ENCODE measurements at regions not wholly inside any gene's neighbourhood (a gene's known extent, or its start where the extent isn't known, plus 50 kb on each side); places are given as distances from the start of the nearest gene placed in this dataset.
"Not testable (repeated sequence)": the region's sequence is repeated elsewhere in the genome, so short reads cannot be mapped to it uniquely, and the experiment has no call there.

DNA sequence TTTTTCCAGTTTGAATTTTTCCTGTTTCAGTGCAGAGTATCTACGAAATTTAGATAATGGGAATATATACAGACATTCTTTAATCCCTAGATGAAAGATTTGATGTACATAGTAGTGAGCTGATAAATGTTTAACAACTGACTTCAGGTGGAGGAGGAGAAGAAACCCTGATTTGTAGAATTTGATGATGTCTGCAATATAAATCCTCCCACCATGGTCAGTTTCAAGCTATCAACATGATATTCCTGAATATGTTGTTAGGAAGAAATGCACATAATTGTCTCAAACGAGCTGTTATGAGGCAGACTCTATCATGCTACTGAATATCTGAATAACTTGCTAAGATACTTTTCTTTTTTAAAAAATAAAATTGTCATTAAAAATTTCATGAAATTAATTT, 629.3 kb upstream of the LRRN3 start:
- H3K79me2 ChIP-seq (ENCODE audit: low read length), result no peaks in the 10 kb centered on the region
- H3K27me3 ChIP-seq (replicated peaks; ENCODE audit: insufficient read depth, low read length), result no peaks in the 10 kb centered on the region
- no peaks in the 10 kb centered on the region for H4K20me1 ChIP-seq (ENCODE audit: insufficient read depth, low read length)

DNA sequence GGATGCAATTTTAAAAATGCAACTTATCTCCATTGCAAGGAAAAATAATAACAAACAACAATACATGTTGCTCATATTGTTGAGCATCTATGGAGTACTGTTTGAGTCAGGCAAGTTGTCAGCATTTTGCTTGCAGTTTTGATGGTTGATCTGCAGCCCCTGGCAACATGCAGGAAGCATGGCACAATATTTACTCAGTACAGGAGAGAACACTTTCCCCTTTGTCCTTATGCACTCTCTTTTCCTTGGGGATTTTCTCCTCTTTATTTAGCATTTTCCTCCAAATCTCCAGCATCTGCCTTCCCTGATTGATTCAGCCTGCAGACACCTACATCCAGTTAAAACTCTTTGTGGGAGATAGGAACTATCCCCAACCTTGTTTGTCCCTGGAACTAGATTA, 620.5 kb upstream of the LRRN3 start:
- H4K20me1 ChIP-seq (ENCODE audit: insufficient read depth, low read length), result no peaks in the 10 kb centered on the region
- no peak overlapping the region for H3K4me2 ChIP-seq (ENCODE audit: low read depth, low read length)
- no peak overlapping the region for H3K27ac ChIP-seq (ENCODE audit: low read length)
- TF ChIP-seq CTCF (IDR thresholded peaks at IDR 0.05; ENCODE audit: low read length), result no peak
- H3K36me3 ChIP-seq (replicated peaks; ENCODE audit: insufficient read depth, low read length), result no peaks in the 10 kb centered on the region
- no peak overlapping the region for H3K4me3 ChIP-seq (ENCODE audit: low read length)
- H3K9me3 ChIP-seq (replicated peaks; ENCODE audit: insufficient read depth, low read length), result no peaks in the 10 kb centered on the region
- H3K79me2 ChIP-seq (ENCODE audit: low read length), result no peaks in the 10 kb centered on the region
- H3K9ac ChIP-seq (ENCODE audit: low read length), result no peak overlapping the region
- no peaks in the 10 kb centered on the region for H3K9me2 ChIP-seq (replicated peaks; ENCODE audit: insufficient read depth, low read length)
- H3K4me1 ChIP-seq (ENCODE audit: low read length), result no peaks in the 10 kb centered on the region
- no peaks in the 10 kb centered on the region for H3K27me3 ChIP-seq (replicated peaks; ENCODE audit: insufficient read depth, low read length)
- no peak overlapping the region for H2AFZ ChIP-seq (ENCODE audit: low read length)
- H3F3A ChIP-seq (ENCODE audit: insufficient read depth, low read length), result no peaks in the 10 kb centered on the region
- DNase-seq, result no peak

More for the DNA sequence above, 629.3 kb upstream of the LRRN3 start:
- DNase-seq, result no peak
- no peaks in the 10 kb centered on the region for H3K9me2 ChIP-seq (replicated peaks; ENCODE audit: insufficient read depth, low read length)
- TF ChIP-seq EZH2 (optimal IDR thresholded peaks at IDR 0.05; ENCODE audit: low read depth, low read length), result no peak
- TF ChIP-seq CTCF (IDR thresholded peaks at IDR 0.05; ENCODE audit: low read length), result no peak
- no peak for TF ChIP-seq EZH2phosphoT487 (IDR thresholded peaks at IDR 0.05; ENCODE audit: low read length)
- no peak overlapping the region for H3K4me2 ChIP-seq (ENCODE audit: low read depth, low read length)
- H3K4me1 ChIP-seq (ENCODE audit: low read length), result no peaks in the 10 kb centered on the region
- H3K4me3 ChIP-seq (ENCODE audit: low read length), result no peak overlapping the region
- no peaks in the 10 kb centered on the region for H3K36me3 ChIP-seq (replicated peaks; ENCODE audit: insufficient read depth, low read length)
- no peaks in the 10 kb centered on the region for H3K9me3 ChIP-seq (replicated peaks; ENCODE audit: insufficient read depth, low read length)
- no peak overlapping the region for H3K27ac ChIP-seq (ENCODE audit: low read length)
- no peak overlapping the region for H3K9ac ChIP-seq (ENCODE audit: low read length)
- H2AFZ ChIP-seq (ENCODE audit: low read length), result no peak overlapping the region
- H3F3A ChIP-seq (ENCODE audit: insufficient read depth, low read length), result no peaks in the 10 kb centered on the region

DNA sequence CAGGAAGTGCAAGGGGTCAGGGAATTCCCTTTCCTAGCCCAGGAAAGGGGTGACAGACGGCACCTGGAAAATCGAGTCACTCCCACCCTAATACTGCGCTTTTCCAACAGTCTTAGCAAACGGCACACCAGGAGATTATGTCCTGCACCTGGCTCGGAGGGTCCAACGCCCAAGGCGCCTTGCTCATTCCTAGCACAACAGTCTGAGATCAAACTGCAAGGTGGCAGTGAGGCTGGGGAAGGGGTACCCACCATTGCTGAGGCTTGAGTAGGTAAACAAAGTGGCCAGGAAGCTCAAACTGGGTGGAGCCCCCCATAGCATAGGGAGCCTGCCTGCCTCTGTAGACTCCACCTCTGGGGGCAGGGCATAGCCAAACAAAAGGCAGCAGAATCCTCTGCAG, 618.5 kb upstream of the LRRN3 start:
- not testable (repeated sequence) for H3K79me2 ChIP-seq (ENCODE audit: low read length); H3K4me3 ChIP-seq (ENCODE audit: low read length); H3K9me2 ChIP-seq (replicated peaks; ENCODE audit: insufficient read depth, low read length); H3K4me2 ChIP-seq (ENCODE audit: low read depth, low read length); H3K36me3 ChIP-seq (replicated peaks; ENCODE audit: insufficient read depth, low read length); H4K20me1 ChIP-seq (ENCODE audit: insufficient read depth, low read length); H3K9ac ChIP-seq (ENCODE audit: low read length); H2AFZ ChIP-seq (ENCODE audit: low read length); H3K9me3 ChIP-seq (replicated peaks; ENCODE audit: insufficient read depth, low read length); DNase-seq; H3K27me3 ChIP-seq (replicated peaks; ENCODE audit: insufficient read depth, low read length); H3K4me1 ChIP-seq (ENCODE audit: low read length); H3K27ac ChIP-seq (ENCODE audit: low read length); H3F3A ChIP-seq (ENCODE audit: insufficient read depth, low read length)

- Histone ChIP-seq H3K4me1 (ENCODE audit: low read length) (no peaks in the 10 kb centered on the region), H3K27ac (ENCODE audit: low read length) (no peak overlapping the region), H3K9me2 (replicated peaks; ENCODE audit: insufficient read depth, low read length) (no peaks in the 10 kb centered on the region), H3K36me3 (replicated peaks; ENCODE audit: insufficient read depth, low read length) (no peaks in the 10 kb centered on the region), H2AFZ (ENCODE audit: low read length) (no peak overlapping the region), H3K4me2 (ENCODE audit: low read depth, low read length) (no peak overlapping the region), H3K27me3 (replicated peaks; ENCODE audit: insufficient read depth, low read length) (no peaks in the 10 kb centered on the region), H3K79me2 (ENCODE audit: low read length) (no peaks in the 10 kb centered on the region), H3F3A (ENCODE audit: insufficient read depth, low read length) (no peaks in the 10 kb centered on the region), H3K9ac (ENCODE audit: low read length) (no peak overlapping the region), H3K9me3 (replicated peaks; ENCODE audit: insufficient read depth, low read length) (no peaks in the 10 kb centered on the region), H4K20me1 (ENCODE audit: insufficient read depth, low read length) (no peaks in the 10 kb centered on the region), H3K4me3 (ENCODE audit: low read length) (no peak overlapping the region)
- DNase-seq, result no peak
- no peak for TF ChIP-seq EZH2 (optimal IDR thresholded peaks at IDR 0.05; ENCODE audit: low read depth, low read length)
- TF ChIP-seq EZH2phosphoT487 (IDR thresholded peaks at IDR 0.05; ENCODE audit: low read length), result no peak
- no peak for TF ChIP-seq CTCF (IDR thresholded peaks at IDR 0.05; ENCODE audit: low read length)
These were observed 610.0 kb upstream of the LRRN3 start for GRCh38 chr7:110480964-110481363.

All from MM.1S (cell line).